Sigmoid colon (tissue), 4 donors: ENCODE measurements at regions not wholly inside any gene's neighbourhood (a gene's known extent, or its start where the extent isn't known, plus 50 kb on each side); places are given as distances from the start of the nearest gene placed in this dataset.

Source experiments
- CTCF ChIP-seq, 4 experiments: fragments of 450-650 bp in 3 of 4; fragments of 200-600 bp in 1 of 4; IDR thresholded peaks; one replicate each; pipeline ENCODE4 v1.5.1; 2016 to 2019; ENCODE audit warnings: antibody characterized with exemption in 4 of 4, mild to moderate bottlenecking in 3 of 4, moderate library complexity in 2 of 4
- POLR2AphosphoS5 ChIP-seq, 4 donors: sonication (generic); formaldehyde crosslinking; IDR thresholded peaks; one replicate each; pipeline ENCODE4 v1.6.1; 2017; ENCODE audit warnings: antibody characterized with exemption in 4 of 4

DNA sequence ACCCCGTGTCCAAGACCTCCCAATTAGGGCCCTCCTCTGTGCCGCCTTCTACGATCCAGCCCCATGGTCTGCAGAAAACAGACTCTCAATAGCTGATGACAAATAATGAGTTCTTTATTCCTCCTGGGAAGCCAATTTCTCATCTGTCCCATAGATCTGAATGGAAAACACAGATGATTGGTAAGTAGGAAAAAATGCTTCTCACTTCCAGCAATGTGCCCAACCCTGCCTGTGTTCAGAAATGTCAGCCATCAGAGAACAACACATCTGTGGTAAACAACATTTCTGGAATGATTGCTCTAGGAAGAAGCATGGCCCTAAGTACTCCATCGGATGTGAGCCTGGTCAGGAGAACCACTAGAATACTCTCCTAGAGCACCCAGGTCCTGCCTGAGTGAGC is 240.5 kb upstream of the HES1 start:
- TF ChIP-seq CTCF (IDR thresholded peaks at IDR 0.05) = no peak
- TF ChIP-seq POLR2AphosphoS5 (IDR thresholded peaks at IDR 0.05) = peak; percentile 14 to 38 (median 22)
